ENCODE measurements at regions not wholly inside any gene's neighbourhood (a gene's known extent, or its start where the extent isn't known, plus 50 kb on each side); places are given as distances from the start of the nearest gene placed in this dataset.
"Not testable (repeated sequence)": the region's sequence is repeated elsewhere in the genome, so short reads cannot be mapped to it uniquely, and the experiment has no call there.

GRCh38 chr16:73400951-73401350 is 353.0 kb upstream of the ZFHX3 start:
- Histone ChIP-seq H3K4me1 (ENCODE audit: control insufficient read depth in 2 of 2, insufficient read depth in 2 of 2, low read length in 2 of 2) (no peaks in the 10 kb centered on the region), H3K9me3 (ENCODE audit: control insufficient read depth in 2 of 2, low read length in 2 of 2) (no peaks in the 10 kb centered on the region), H3K36me3 (ENCODE audit: control insufficient read depth in 2 of 2, insufficient read depth in 2 of 2, low read length in 2 of 2) (no peaks in the 10 kb centered on the region), H3K4me3 (ENCODE audit: low read length in 2 of 2) (no peak overlapping the region), H3K9ac (ENCODE audit: low read depth in 1 of 2, low read length in 2 of 2) (no peak overlapping the region), H3K27ac (ENCODE audit: low read depth in 2 of 2, low read length in 2 of 2) (no peak overlapping the region), H3K27me3 (ENCODE audit: control insufficient read depth in 2 of 2, insufficient read depth in 2 of 2, low read length in 2 of 2) (no peaks in the 10 kb centered on the region)

- Histone ChIP-seq H3K27ac (ENCODE audit: low read depth in 2 of 2, low read length in 2 of 2) (no peak overlapping the region), H3K36me3 (ENCODE audit: control insufficient read depth in 2 of 2, insufficient read depth in 2 of 2, low read length in 2 of 2) (no peaks in the 10 kb centered on the region), H3K9me3 (ENCODE audit: control insufficient read depth in 2 of 2, low read length in 2 of 2) (no peaks in the 10 kb centered on the region), H3K27me3 (ENCODE audit: control insufficient read depth in 2 of 2, insufficient read depth in 2 of 2, low read length in 2 of 2) (no peaks in the 10 kb centered on the region), H3K4me3 (ENCODE audit: low read length in 2 of 2) (no peak overlapping the region), H3K9ac (ENCODE audit: low read depth in 1 of 2, low read length in 2 of 2) (no peak overlapping the region), H3K4me1 (ENCODE audit: control insufficient read depth in 2 of 2, insufficient read depth in 2 of 2, low read length in 2 of 2) (no peaks in the 10 kb centered on the region)
Measured at GRCh38 chr16:73399997-73400396, 352.1 kb upstream of the ZFHX3 start.

- no peaks in the 10 kb centered on the region for H3K36me3 ChIP-seq (ENCODE audit: control insufficient read depth in 2 of 2, insufficient read depth in 2 of 2, low read length in 2 of 2)
- no peaks in the 10 kb centered on the region for H3K27me3 ChIP-seq (ENCODE audit: control insufficient read depth in 2 of 2, insufficient read depth in 2 of 2, low read length in 2 of 2)
- no peaks in the 10 kb centered on the region for H3K4me1 ChIP-seq (ENCODE audit: control insufficient read depth in 2 of 2, insufficient read depth in 2 of 2, low read length in 2 of 2)
- H3K9ac ChIP-seq (ENCODE audit: low read depth in 1 of 2, low read length in 2 of 2) = no peak overlapping the region
- H3K9me3 ChIP-seq (ENCODE audit: control insufficient read depth in 2 of 2, low read length in 2 of 2) = no peaks in the 10 kb centered on the region
- H3K27ac ChIP-seq (ENCODE audit: low read depth in 2 of 2, low read length in 2 of 2) = no peak overlapping the region
- H3K4me3 ChIP-seq (ENCODE audit: low read length in 2 of 2) = no peak overlapping the region
Measured at GRCh38 chr16:73399486-73399885, 351.6 kb upstream of the ZFHX3 start.

- not testable (repeated sequence) for H3K9me3 ChIP-seq (ENCODE audit: control insufficient read depth in 2 of 2, low read length in 2 of 2); H3K27me3 ChIP-seq (ENCODE audit: control insufficient read depth in 2 of 2, insufficient read depth in 2 of 2, low read length in 2 of 2); H3K4me1 ChIP-seq (ENCODE audit: control insufficient read depth in 2 of 2, insufficient read depth in 2 of 2, low read length in 2 of 2); H3K9ac ChIP-seq (ENCODE audit: low read depth in 1 of 2, low read length in 2 of 2); H3K4me3 ChIP-seq (ENCODE audit: low read length in 2 of 2); H3K36me3 ChIP-seq (ENCODE audit: control insufficient read depth in 2 of 2, insufficient read depth in 2 of 2, low read length in 2 of 2); H3K27ac ChIP-seq (ENCODE audit: low read depth in 2 of 2, low read length in 2 of 2)
Measured at GRCh38 chr16:73398604-73399003, 350.7 kb upstream of the ZFHX3 start.

- no peaks in the 10 kb centered on the region for H3K36me3 ChIP-seq (ENCODE audit: control insufficient read depth in 2 of 2, insufficient read depth in 2 of 2, low read length in 2 of 2)
- H3K27me3 ChIP-seq (ENCODE audit: control insufficient read depth in 2 of 2, insufficient read depth in 2 of 2, low read length in 2 of 2) = no peaks in the 10 kb centered on the region
- no peak overlapping the region for H3K9ac ChIP-seq (ENCODE audit: low read depth in 1 of 2, low read length in 2 of 2)
- H3K4me3 ChIP-seq (ENCODE audit: low read length in 2 of 2) = no peak overlapping the region
- H3K9me3 ChIP-seq (ENCODE audit: control insufficient read depth in 2 of 2, low read length in 2 of 2) = no peaks in the 10 kb centered on the region
- no peaks in the 10 kb centered on the region for H3K4me1 ChIP-seq (ENCODE audit: control insufficient read depth in 2 of 2, insufficient read depth in 2 of 2, low read length in 2 of 2)
- H3K27ac ChIP-seq (ENCODE audit: low read depth in 2 of 2, low read length in 2 of 2) = no peak overlapping the region
Measured at GRCh38 chr16:73396556-73396955, 348.6 kb upstream of the ZFHX3 start.

GRCh38 chr16:73390936-73391335 is 343.0 kb upstream of the ZFHX3 start:
- Histone ChIP-seq H3K9ac (ENCODE audit: low read depth in 1 of 2, low read length in 2 of 2) (no peak overlapping the region), H3K9me3 (ENCODE audit: control insufficient read depth in 2 of 2, low read length in 2 of 2) (no peaks in the 10 kb centered on the region), H3K27ac (ENCODE audit: low read depth in 2 of 2, low read length in 2 of 2) (no peak overlapping the region), H3K27me3 (ENCODE audit: control insufficient read depth in 2 of 2, insufficient read depth in 2 of 2, low read length in 2 of 2) (no peaks in the 10 kb centered on the region), H3K36me3 (ENCODE audit: control insufficient read depth in 2 of 2, insufficient read depth in 2 of 2, low read length in 2 of 2) (no peaks in the 10 kb centered on the region), H3K4me1 (ENCODE audit: control insufficient read depth in 2 of 2, insufficient read depth in 2 of 2, low read length in 2 of 2) (no peaks in the 10 kb centered on the region), H3K4me3 (ENCODE audit: low read length in 2 of 2) (no peak overlapping the region)

GRCh38 chr16:73390491-73390890 is 342.6 kb upstream of the ZFHX3 start:
- Histone ChIP-seq H3K9ac (ENCODE audit: low read depth in 1 of 2, low read length in 2 of 2) (no peak overlapping the region), H3K27ac (ENCODE audit: low read depth in 2 of 2, low read length in 2 of 2) (no peak overlapping the region), H3K27me3 (ENCODE audit: control insufficient read depth in 2 of 2, insufficient read depth in 2 of 2, low read length in 2 of 2) (no peaks in the 10 kb centered on the region), H3K4me3 (ENCODE audit: low read length in 2 of 2) (no peak overlapping the region), H3K36me3 (ENCODE audit: control insufficient read depth in 2 of 2, insufficient read depth in 2 of 2, low read length in 2 of 2) (no peaks in the 10 kb centered on the region), H3K9me3 (ENCODE audit: control insufficient read depth in 2 of 2, low read length in 2 of 2) (no peaks in the 10 kb centered on the region), H3K4me1 (ENCODE audit: control insufficient read depth in 2 of 2, insufficient read depth in 2 of 2, low read length in 2 of 2) (no peaks in the 10 kb centered on the region)

GRCh38 chr16:73389085-73389484 is 341.2 kb upstream of the ZFHX3 start:
- Histone ChIP-seq H3K9ac (ENCODE audit: low read depth in 1 of 2, low read length in 2 of 2) (no peak overlapping the region), H3K36me3 (ENCODE audit: control insufficient read depth in 2 of 2, insufficient read depth in 2 of 2, low read length in 2 of 2) (no peaks in the 10 kb centered on the region), H3K27ac (ENCODE audit: low read depth in 2 of 2, low read length in 2 of 2) (no peak overlapping the region), H3K27me3 (ENCODE audit: control insufficient read depth in 2 of 2, insufficient read depth in 2 of 2, low read length in 2 of 2) (no peaks in the 10 kb centered on the region), H3K4me3 (ENCODE audit: low read length in 2 of 2) (no peak overlapping the region), H3K4me1 (ENCODE audit: control insufficient read depth in 2 of 2, insufficient read depth in 2 of 2, low read length in 2 of 2) (no peaks in the 10 kb centered on the region), H3K9me3 (ENCODE audit: control insufficient read depth in 2 of 2, low read length in 2 of 2) (no peaks in the 10 kb centered on the region)

GRCh38 chr16:73387979-73388378 is 340.1 kb upstream of the ZFHX3 start:
- Histone ChIP-seq H3K27me3 (ENCODE audit: control insufficient read depth in 2 of 2, insufficient read depth in 2 of 2, low read length in 2 of 2) (no peaks in the 10 kb centered on the region), H3K4me3 (ENCODE audit: low read length in 2 of 2) (no peak overlapping the region), H3K9me3 (ENCODE audit: control insufficient read depth in 2 of 2, low read length in 2 of 2) (no peaks in the 10 kb centered on the region), H3K27ac (ENCODE audit: low read depth in 2 of 2, low read length in 2 of 2) (no peak overlapping the region), H3K4me1 (ENCODE audit: control insufficient read depth in 2 of 2, insufficient read depth in 2 of 2, low read length in 2 of 2) (no peaks in the 10 kb centered on the region), H3K36me3 (ENCODE audit: control insufficient read depth in 2 of 2, insufficient read depth in 2 of 2, low read length in 2 of 2) (no peaks in the 10 kb centered on the region), H3K9ac (ENCODE audit: low read depth in 1 of 2, low read length in 2 of 2) (no peak overlapping the region)

- Histone ChIP-seq H3K9ac (ENCODE audit: low read depth in 1 of 2, low read length in 2 of 2) (no peak overlapping the region), H3K4me3 (ENCODE audit: low read length in 2 of 2) (no peak overlapping the region), H3K27me3 (ENCODE audit: control insufficient read depth in 2 of 2, insufficient read depth in 2 of 2, low read length in 2 of 2) (no peaks in the 10 kb centered on the region), H3K4me1 (ENCODE audit: control insufficient read depth in 2 of 2, insufficient read depth in 2 of 2, low read length in 2 of 2) (no peaks in the 10 kb centered on the region), H3K27ac (ENCODE audit: low read depth in 2 of 2, low read length in 2 of 2) (no peak overlapping the region), H3K36me3 (ENCODE audit: control insufficient read depth in 2 of 2, insufficient read depth in 2 of 2, low read length in 2 of 2) (no peaks in the 10 kb centered on the region), H3K9me3 (ENCODE audit: control insufficient read depth in 2 of 2, low read length in 2 of 2) (no peaks in the 10 kb centered on the region)
Measured at GRCh38 chr16:73385696-73386095, 337.8 kb upstream of the ZFHX3 start.

- Histone ChIP-seq H3K4me3 (ENCODE audit: low read length in 2 of 2) (no peak overlapping the region), H3K4me1 (ENCODE audit: control insufficient read depth in 2 of 2, insufficient read depth in 2 of 2, low read length in 2 of 2) (no peaks in the 10 kb centered on the region), H3K27me3 (ENCODE audit: control insufficient read depth in 2 of 2, insufficient read depth in 2 of 2, low read length in 2 of 2) (no peaks in the 10 kb centered on the region), H3K27ac (ENCODE audit: low read depth in 2 of 2, low read length in 2 of 2) (no peak overlapping the region), H3K36me3 (ENCODE audit: control insufficient read depth in 2 of 2, insufficient read depth in 2 of 2, low read length in 2 of 2) (no peaks in the 10 kb centered on the region), H3K9me3 (ENCODE audit: control insufficient read depth in 2 of 2, low read length in 2 of 2) (no peaks in the 10 kb centered on the region), H3K9ac (ENCODE audit: low read depth in 1 of 2, low read length in 2 of 2) (no peak overlapping the region)
Measured at GRCh38 chr16:73384506-73385089, 336.7 kb upstream of the ZFHX3 start.
